Liver (tissue), 8 donors: ENCODE measurements at regions not wholly inside any gene's neighbourhood (a gene's known extent, or its start where the extent isn't known, plus 50 kb on each side); places are given as distances from the start of the nearest gene placed in this dataset.

Experiments used
- DNase-seq: peaks from one replicate; pipeline ENCODE4 v3.0.0-alpha.2; 2017; ENCODE audit warnings: low spot score
- H3K27ac ChIP-seq, 2 donors: one replicate each; pipeline ENCODE4 v1.7.0; 2013; ENCODE audit warnings: inconsistent platforms in 2 of 2, low read length in 2 of 2, control low read depth in 1 of 2, low read depth in 1 of 2, mild to moderate bottlenecking in 1 of 2
- H3K27me3 ChIP-seq, 4 donors: one replicate each; pipeline versions ENCODE4 v1.6.1 to v1.7.0; 2013; ENCODE audit warnings: low read length in 3 of 4, inconsistent platforms in 1 of 4, mild to moderate bottlenecking in 1 of 4, moderate library complexity in 1 of 4; ENCODE audit not compliant: control insufficient read depth in 4 of 4, insufficient read depth in 4 of 4
- H3K36me3 ChIP-seq, 4 donors: one replicate each; pipeline versions ENCODE4 v1.6.1 to v1.7.0; 2013; ENCODE audit warnings: low read length in 3 of 4, mild to moderate bottlenecking in 3 of 4, low read depth in 1 of 4, moderate library complexity in 1 of 4; ENCODE audit not compliant: control insufficient read depth in 4 of 4, insufficient read depth in 3 of 4
- H3K4me1 ChIP-seq, 4 donors: one replicate each; pipeline versions ENCODE4 v1.6.1 to v1.7.0; 2013; ENCODE audit warnings: low read length in 3 of 4, mild to moderate bottlenecking in 3 of 4, moderate library complexity in 1 of 4; ENCODE audit not compliant: control insufficient read depth in 4 of 4, insufficient read depth in 4 of 4
- H3K4me3 ChIP-seq, 3 donors: one replicate each; pipeline versions ENCODE4 v1.6.1 to v1.7.0; 2013; ENCODE audit warnings: low read length in 3 of 3, control low read depth in 1 of 3, low read depth in 1 of 3, mild to moderate bottlenecking in 1 of 3
- H3K9ac ChIP-seq, 2 donors: one replicate each; pipeline ENCODE4 v1.7.0; 2013; ENCODE audit warnings: low read length in 2 of 2, mild to moderate bottlenecking in 2 of 2, moderate library complexity in 2 of 2, control low read depth in 1 of 2, low read depth in 1 of 2
- H3K9me3 ChIP-seq, 4 donors: one replicate each; pipeline versions ENCODE4 v1.6.1 to v1.7.0; 2013; ENCODE audit warnings: low read length in 3 of 4; ENCODE audit not compliant: control insufficient read depth in 4 of 4
- EGR1 ChIP-seq, 2 donors: IDR thresholded peaks; 2 replicates each; pipeline ENCODE4 v1.6.1; 2016 to 2018; ENCODE audit warnings: antibody characterized with exemption in 2 of 2, low read depth in 2 of 2
- FOXA2 ChIP-seq: IDR thresholded peaks from 2 replicates; pipeline ENCODE4 v1.6.1; 2016; ENCODE audit warnings: antibody characterized with exemption
- GABPA ChIP-seq, 2 donors: IDR thresholded peaks in 1 of 2; conservative IDR thresholded peaks in 1 of 2; 2 replicates each; pipeline ENCODE4 v1.6.1; 2016; ENCODE audit warnings: antibody characterized with exemption in 2 of 2, mild to moderate bottlenecking in 1 of 2, moderate library complexity in 1 of 2
- HNF4A ChIP-seq, 2 donors: conservative IDR thresholded peaks; 2 replicates each; pipeline ENCODE4 v1.6.1; 2016; ENCODE audit warnings: antibody characterized with exemption in 2 of 2, mild to moderate bottlenecking in 2 of 2
- JUND ChIP-seq, 2 donors: IDR thresholded peaks; 2 replicates each; pipeline ENCODE4 v1.6.1; 2016; ENCODE audit warnings: antibody characterized with exemption in 2 of 2
- RAD21 ChIP-seq, 2 donors: IDR thresholded peaks; 2 replicates each; pipeline ENCODE4 v1.6.1; 2016; ENCODE audit warnings: antibody characterized with exemption in 2 of 2, mild to moderate bottlenecking in 2 of 2
- RXRA ChIP-seq, 2 donors: IDR thresholded peaks; 2 replicates each; pipeline ENCODE4 v1.6.1; 2017 to 2018; ENCODE audit warnings: antibody characterized with exemption in 2 of 2, mild to moderate bottlenecking in 1 of 2
- SP1 ChIP-seq: IDR thresholded peaks from 2 replicates; pipeline ENCODE4 v1.6.1; 2018; ENCODE audit warnings: antibody characterized with exemption, mild to moderate bottlenecking
- TAF1 ChIP-seq: conservative IDR thresholded peaks from 2 replicates; pipeline ENCODE4 v1.6.1; 2016; ENCODE audit warnings: antibody characterized with exemption, mild to moderate bottlenecking
- YY1 ChIP-seq: IDR thresholded peaks from 2 replicates; pipeline ENCODE4 v1.6.1; 2016; ENCODE audit warnings: antibody characterized with exemption, mild to moderate bottlenecking
- WGBS: extraction: QIAGEN DNeasy Blood & Tissue Kit; methylation state at CpG from one replicate; pipeline ENCODE4 v1.1.7; 2013; 5-methylcytosine and 5-hydroxymethylcytosine counted together
- TF ChIP-seq, protein P1 (sequence below): IDR thresholded peaks from 2 replicates; pipeline ENCODE4 v1.6.1; 2016; ENCODE audit warnings: antibody characterized with exemption
- TF ChIP-seq, protein P2 (sequence below): IDR thresholded peaks from 2 replicates; pipeline ENCODE4 v1.6.1; 2016; ENCODE audit warnings: antibody characterized with exemption
- TF ChIP-seq, protein P3 (sequence below): IDR thresholded peaks from 2 replicates; pipeline ENCODE4 v1.6.1; 2016; ENCODE audit warnings: antibody characterized with exemption, mild to moderate bottlenecking
- TF ChIP-seq, protein P4 (sequence below): fragments of 150-350 bp; IDR thresholded peaks from 2 replicates; pipeline ENCODE4 v1.5.1; 2017; ENCODE audit warnings: improper control_type of control experiment, low read depth, low read length; ENCODE audit not compliant: missing input control
- donor health status: healthy.
- donor health status: healthy.
- donor health status: healthy.
- donor health status: healthy.
- donor health status: healthy.

DNA sequence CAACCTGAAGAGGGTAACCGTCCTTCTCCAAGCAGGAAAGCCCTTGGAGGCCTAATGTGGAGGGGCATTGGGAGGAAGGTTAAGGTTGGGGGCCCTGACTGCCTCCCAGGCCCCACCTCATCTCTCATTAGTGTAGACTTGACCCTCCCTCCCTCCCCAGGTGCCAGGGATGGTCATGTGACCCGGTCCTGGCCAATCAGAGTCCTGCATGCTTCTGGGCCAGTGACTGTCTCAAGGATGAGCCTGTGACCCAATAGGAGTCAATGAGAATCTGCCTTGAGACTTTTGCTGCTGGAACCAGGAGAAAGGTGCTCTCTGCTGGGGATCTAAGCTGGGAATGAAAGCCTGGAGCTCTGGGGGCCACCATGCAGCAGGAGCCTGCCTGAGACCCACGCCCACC, 70.8 kb downstream of the NCOR2 start:
- DNase-seq, result no peak
- H3K27ac ChIP-seq, result no peak overlapping the region
- H3K36me3 ChIP-seq, result no peaks in the 10 kb centered on the region
- TF ChIP-seq, protein P1, sequence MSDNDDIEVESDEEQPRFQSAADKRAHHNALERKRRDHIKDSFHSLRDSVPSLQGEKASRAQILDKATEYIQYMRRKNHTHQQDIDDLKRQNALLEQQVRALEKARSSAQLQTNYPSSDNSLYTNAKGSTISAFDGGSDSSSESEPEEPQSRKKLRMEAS, result no peak
- TF ChIP-seq, protein P2, sequence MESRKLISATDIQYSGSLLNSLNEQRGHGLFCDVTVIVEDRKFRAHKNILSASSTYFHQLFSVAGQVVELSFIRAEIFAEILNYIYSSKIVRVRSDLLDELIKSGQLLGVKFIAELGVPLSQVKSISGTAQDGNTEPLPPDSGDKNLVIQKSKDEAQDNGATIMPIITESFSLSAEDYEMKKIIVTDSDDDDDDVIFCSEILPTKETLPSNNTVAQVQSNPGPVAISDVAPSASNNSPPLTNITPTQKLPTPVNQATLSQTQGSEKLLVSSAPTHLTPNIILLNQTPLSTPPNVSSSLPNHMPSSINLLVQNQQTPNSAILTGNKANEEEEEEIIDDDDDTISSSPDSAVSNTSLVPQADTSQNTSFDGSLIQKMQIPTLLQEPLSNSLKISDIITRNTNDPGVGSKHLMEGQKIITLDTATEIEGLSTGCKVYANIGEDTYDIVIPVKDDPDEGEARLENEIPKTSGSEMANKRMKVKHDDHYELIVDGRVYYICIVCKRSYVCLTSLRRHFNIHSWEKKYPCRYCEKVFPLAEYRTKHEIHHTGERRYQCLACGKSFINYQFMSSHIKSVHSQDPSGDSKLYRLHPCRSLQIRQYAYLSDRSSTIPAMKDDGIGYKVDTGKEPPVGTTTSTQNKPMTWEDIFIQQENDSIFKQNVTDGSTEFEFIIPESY, result no peak
- TF ChIP-seq, protein P3, sequence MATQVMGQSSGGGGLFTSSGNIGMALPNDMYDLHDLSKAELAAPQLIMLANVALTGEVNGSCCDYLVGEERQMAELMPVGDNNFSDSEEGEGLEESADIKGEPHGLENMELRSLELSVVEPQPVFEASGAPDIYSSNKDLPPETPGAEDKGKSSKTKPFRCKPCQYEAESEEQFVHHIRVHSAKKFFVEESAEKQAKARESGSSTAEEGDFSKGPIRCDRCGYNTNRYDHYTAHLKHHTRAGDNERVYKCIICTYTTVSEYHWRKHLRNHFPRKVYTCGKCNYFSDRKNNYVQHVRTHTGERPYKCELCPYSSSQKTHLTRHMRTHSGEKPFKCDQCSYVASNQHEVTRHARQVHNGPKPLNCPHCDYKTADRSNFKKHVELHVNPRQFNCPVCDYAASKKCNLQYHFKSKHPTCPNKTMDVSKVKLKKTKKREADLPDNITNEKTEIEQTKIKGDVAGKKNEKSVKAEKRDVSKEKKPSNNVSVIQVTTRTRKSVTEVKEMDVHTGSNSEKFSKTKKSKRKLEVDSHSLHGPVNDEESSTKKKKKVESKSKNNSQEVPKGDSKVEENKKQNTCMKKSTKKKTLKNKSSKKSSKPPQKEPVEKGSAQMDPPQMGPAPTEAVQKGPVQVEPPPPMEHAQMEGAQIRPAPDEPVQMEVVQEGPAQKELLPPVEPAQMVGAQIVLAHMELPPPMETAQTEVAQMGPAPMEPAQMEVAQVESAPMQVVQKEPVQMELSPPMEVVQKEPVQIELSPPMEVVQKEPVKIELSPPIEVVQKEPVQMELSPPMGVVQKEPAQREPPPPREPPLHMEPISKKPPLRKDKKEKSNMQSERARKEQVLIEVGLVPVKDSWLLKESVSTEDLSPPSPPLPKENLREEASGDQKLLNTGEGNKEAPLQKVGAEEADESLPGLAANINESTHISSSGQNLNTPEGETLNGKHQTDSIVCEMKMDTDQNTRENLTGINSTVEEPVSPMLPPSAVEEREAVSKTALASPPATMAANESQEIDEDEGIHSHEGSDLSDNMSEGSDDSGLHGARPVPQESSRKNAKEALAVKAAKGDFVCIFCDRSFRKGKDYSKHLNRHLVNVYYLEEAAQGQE, result no peak
- TF ChIP-seq EGR1 (IDR thresholded peaks at IDR 0.05; ENCODE audit: low read depth in 2 of 2) (no peak), FOXA2 (no peak), TAF1 (no peak), RAD21 (IDR thresholded peaks at IDR 0.05) (no peak), JUND (IDR thresholded peaks at IDR 0.05) (no peak)
- peaks cover 6 to 59% (median 46%) of the 10 kb centered on the region in 4 donors for H3K4me1 ChIP-seq
- no peaks in the 10 kb centered on the region for H3K27me3 ChIP-seq
- no peak overlapping the region for H3K4me3 ChIP-seq
- no peak overlapping the region for H3K9ac ChIP-seq
- no peaks in the 10 kb centered on the region for H3K9me3 ChIP-seq
- WGBS, result 90% methylated on average over 3 of the region's 3 CpGs

DNA sequence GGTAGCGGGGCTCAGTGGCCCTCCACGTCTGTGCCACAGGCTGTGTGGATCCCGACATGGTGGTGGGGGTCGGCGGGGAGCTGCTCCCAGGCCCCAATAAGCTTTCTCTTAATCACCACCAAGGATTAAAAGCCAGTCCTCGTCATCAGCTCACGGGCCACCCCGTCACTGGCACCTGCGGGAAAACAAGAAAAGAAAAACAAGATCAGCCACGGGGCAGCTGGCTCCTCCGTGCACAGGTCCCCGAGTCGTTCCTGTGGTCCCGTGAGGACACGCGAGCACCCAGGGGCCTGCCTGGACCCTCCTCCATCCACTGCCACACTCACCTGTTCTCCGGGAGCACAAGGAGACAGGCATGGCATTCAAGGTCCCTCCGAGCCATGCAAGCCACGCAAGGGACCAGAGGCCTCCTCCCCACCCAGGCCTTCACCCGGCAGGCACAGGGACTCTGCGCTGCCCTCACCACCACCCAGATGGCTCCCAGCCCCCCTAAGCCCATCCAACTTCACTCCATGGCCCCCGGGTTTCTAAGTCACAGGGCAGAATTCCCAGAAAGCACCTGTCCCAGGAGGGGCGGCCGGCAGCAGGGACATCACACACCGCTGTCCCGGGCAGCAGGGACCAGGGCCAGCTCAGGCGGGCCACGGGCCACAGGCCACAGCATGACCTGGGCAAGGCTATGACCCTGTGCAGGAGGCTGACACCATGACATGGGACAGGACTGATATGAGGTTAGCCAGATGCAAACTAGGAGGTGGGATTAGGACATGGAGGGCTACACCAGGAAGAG, 72.0 kb downstream of the NCOR2 start:
- Histone ChIP-seq H3K27ac (peak overlapping the region; percentile 23 to 26), H3K9ac (no peak overlapping the region), H3K9me3 (no peaks in the 10 kb centered on the region), H3K4me3 (no peak overlapping the region), H3K27me3 (no peaks in the 10 kb centered on the region), H3K4me1 (peaks cover 8 to 71% (median 57%) of the 10 kb centered on the region in 4 donors), H3K36me3 (no peaks in the 10 kb centered on the region)
- WGBS, result 77% methylated on average over 28 of the region's 28 CpGs
- no peak for DNase-seq
- TF ChIP-seq GABPA (IDR thresholded peaks at IDR 0.05 in 1 of 2, conservative IDR thresholded peaks at IDR 0.05 in 1 of 2) (no peak), TAF1 (no peak), HNF4A (conservative IDR thresholded peaks at IDR 0.05) (peak; percentile 46 to 84), FOXA2 (peak; percentile 12), SP1 (no peak), YY1 (peak; percentile 61), RAD21 (IDR thresholded peaks at IDR 0.05) (peak; percentile 22 to 30), RXRA (IDR thresholded peaks at IDR 0.05) (peak; percentile 70 to 93)
- TF ChIP-seq, protein P4, sequence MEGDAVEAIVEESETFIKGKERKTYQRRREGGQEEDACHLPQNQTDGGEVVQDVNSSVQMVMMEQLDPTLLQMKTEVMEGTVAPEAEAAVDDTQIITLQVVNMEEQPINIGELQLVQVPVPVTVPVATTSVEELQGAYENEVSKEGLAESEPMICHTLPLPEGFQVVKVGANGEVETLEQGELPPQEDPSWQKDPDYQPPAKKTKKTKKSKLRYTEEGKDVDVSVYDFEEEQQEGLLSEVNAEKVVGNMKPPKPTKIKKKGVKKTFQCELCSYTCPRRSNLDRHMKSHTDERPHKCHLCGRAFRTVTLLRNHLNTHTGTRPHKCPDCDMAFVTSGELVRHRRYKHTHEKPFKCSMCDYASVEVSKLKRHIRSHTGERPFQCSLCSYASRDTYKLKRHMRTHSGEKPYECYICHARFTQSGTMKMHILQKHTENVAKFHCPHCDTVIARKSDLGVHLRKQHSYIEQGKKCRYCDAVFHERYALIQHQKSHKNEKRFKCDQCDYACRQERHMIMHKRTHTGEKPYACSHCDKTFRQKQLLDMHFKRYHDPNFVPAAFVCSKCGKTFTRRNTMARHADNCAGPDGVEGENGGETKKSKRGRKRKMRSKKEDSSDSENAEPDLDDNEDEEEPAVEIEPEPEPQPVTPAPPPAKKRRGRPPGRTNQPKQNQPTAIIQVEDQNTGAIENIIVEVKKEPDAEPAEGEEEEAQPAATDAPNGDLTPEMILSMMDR, result no peak
